GM18867 (cell line): ENCODE measurements at regions not wholly inside any gene's neighbourhood (a gene's known extent, or its start where the extent isn't known, plus 50 kb on each side); places are given as distances from the start of the nearest gene placed in this dataset.

Experiments used
- ATAC-seq: cut with Tn5 transposase; IDR thresholded peaks from one replicate; pipeline ENCODE4 v1.9.1; 2021; ENCODE audit warnings: mild to moderate bottlenecking, moderate library complexity; ENCODE audit not compliant: unreplicated experiment

GRCh38 chr10:128520211-128520815 is 394.1 kb upstream of the MKI67 start:
- ATAC-seq: no peak

DNA sequence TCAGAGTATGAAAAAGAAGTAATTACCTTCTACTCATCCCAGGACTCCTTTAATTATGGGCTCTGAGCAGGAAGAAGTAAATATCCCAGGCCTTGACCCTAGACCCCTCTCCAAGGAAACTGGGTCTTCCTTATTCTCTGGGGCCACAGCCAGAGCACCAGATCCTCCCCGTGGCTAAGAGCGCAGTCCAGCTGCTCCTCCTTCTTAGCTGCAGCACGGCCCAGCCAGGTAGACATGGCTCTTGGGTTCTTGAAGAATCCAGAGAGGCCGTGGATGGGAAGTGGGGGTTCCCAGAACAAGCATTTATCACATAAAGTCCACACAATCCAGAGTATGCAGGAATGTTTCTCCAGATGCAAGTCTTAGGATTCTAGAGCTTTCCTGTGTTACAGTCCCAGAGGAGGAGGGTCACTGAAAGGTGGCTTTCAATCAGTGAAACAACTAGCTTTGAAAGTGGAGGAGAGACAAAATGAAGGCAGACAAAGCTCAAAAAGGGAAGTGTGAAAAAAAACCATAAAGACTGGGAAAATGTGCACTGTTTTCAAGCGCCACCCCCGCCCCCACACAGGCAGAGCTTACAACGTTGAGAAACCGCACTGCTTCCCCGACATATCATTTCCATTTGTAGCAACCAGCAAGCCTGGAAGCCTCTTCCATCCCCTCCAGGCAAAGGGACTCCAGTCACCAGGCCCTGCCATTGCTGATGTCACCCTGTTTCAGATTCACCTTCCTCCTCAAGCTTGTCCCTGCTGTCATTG is 396.5 kb upstream of the MKI67 start:
- ATAC-seq: no peak

GRCh38 chr10:128525444-128525843 is 399.2 kb upstream of the MKI67 start:
- ATAC-seq: no peak

DNA sequence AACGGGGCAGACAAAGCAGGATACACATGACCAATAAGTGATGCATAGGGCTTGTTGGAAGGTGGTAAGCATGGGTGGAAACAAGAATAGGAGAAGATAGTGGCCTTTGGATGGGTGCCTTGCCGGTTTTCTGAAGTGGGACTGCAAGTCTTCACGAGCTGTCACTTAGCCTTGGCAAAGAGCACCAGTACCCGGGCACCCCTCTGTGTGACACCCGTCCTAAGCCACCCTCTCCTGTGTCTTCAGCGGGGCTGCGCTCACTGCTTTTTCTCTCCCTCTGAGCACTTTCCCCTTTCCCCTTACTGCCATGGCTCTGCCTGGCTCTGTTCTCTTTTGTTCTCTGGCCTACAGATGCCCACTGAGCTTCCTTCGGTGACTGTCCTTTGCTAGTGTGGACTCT is 399.7 kb upstream of the MKI67 start:
- no peak for ATAC-seq

DNA sequence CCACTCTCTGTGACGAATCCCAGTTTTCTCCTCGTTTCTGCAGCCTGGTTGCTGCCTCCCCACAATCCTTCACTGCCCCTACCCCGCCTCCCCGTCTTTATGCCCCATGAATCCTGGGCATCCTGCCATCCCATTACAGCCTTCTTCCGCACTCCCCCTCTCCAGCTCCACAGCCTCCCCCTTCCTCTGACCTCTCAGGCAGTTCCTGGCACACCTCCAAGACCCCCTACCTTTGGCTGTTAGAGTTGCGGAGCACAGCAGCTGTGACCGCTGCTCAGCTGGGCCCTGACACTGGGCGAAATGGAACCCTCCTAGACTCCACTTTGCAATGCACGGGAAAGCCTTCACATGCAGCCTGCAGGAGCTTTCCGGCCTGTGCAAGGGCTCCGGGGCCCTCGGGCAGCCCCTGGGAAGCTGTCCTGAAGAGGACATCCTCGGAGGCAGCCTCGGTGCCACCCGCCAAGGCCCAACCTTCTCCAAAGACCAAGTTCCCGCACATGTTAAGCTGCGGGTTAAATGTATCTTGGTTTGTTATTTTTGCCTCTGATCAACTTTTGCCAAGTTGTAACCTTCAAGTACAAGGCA is 400.7 kb upstream of the MKI67 start:
- no peak for ATAC-seq

- no peak for ATAC-seq
These were observed 401.5 kb upstream of the MKI67 start for GRCh38 chr10:128527711-128528110.

DNA sequence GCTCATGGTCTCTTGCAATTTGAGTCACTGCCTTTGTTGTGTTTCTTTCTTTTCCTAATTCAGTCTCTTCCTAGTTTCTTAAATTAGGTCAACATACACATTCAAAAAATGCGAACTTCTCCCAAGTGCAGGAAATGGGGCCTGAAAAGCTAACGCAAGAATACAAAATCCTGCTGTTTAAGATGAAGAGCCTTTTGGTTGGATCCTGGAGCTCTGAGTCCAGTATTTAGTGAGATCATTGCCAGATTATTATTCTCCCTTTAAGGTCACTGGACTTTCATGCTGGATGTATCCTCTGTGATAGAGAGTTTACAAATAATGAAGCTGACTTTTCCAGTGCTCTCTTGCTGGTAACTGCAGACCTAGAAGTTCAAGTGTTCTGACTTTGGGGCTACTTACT is 401.9 kb upstream of the MKI67 start:
- ATAC-seq: no peak

DNA sequence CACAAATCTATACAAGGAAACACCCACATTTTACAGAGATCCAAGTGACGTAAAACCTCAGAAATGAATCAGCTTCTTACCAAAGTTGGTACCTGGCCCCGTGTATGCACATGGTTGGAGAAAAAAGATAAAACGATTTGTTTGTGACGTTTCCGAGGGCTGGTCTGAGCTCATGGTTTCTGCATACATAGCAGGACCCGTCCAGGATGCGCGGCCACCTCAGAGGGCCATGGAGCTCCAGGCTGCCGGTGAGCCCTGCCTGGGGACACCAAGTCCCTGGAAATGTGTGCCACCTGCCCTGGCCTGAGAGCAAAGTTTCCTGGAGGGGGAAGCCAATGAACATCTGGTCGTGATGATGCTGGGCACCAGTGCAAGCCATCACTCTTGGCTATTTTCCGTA is 402.6 kb upstream of the MKI67 start:
- ATAC-seq: no peak

DNA sequence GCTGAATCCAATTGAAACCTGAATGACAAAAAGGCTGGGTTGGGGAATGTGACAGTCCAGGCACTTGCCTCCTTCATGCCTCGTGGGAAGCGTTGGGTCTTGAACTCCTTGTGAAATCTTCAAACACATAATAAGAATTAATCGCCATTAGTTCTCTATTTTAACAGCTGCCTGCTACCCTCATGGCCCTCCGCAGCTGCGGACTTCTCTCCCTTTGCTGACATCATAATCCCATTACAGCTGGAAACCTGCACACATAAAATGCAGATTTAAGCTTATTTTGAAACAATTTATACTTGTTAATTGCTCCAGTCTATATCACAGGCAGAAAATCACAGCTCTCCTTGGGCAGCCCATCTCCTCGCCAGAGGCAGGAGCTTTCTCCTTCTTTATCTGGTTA is 403.0 kb upstream of the MKI67 start:
- ATAC-seq: no peak

- no peak for ATAC-seq
These were observed 404.1 kb upstream of the MKI67 start for GRCh38 chr10:128530301-128530700.

DNA sequence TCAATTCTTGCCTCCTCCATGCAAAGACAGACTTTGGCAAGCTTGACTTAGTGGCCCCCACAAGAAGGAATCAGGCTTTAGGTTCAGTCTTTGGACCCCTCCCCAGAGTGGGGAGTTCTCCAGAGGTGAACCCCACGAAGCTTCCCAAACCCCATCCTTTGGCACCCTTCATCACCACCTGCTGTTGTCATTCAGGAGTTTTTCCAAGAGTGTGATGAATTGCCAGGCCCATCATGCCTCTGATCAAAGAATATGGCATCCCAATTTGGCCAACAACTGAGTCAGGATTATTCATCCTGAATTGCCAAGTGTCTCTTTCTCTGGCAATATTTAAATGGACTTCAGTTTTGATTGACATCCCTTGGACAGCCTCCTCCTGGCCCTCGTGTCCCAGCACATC is 404.7 kb upstream of the MKI67 start:
- no peak for ATAC-seq

DNA sequence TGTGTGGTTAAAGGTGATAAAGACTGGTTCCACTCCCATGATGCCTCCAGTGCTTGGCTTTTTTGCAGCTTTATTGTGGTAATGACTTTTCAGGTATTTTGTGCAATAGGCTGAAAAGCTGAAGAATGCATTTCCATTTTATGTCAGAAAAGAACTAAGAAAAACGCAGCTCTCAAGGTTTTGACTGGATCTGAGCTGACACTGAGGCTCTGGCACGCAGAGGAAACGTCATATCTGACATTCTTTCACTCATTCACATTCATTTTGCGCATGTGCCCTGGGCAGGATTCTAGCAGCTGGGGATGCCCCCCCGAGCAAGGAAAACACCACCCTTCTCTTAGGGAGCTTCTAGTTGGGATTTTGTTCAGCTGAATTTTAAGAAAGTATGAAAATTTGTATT is 408.5 kb upstream of the MKI67 start:
- ATAC-seq: no peak

GRCh38 chr10:128536259-128536658 is 410.0 kb upstream of the MKI67 start:
- no peak for ATAC-seq

GRCh38 chr10:128537834-128538330 is 411.7 kb upstream of the MKI67 start:
- ATAC-seq: no peak

GRCh38 chr10:128538671-128539070 is 412.4 kb upstream of the MKI67 start:
- no peak for ATAC-seq

GRCh38 chr10:128539510-128540127 is 413.4 kb upstream of the MKI67 start:
- ATAC-seq: no peak

DNA sequence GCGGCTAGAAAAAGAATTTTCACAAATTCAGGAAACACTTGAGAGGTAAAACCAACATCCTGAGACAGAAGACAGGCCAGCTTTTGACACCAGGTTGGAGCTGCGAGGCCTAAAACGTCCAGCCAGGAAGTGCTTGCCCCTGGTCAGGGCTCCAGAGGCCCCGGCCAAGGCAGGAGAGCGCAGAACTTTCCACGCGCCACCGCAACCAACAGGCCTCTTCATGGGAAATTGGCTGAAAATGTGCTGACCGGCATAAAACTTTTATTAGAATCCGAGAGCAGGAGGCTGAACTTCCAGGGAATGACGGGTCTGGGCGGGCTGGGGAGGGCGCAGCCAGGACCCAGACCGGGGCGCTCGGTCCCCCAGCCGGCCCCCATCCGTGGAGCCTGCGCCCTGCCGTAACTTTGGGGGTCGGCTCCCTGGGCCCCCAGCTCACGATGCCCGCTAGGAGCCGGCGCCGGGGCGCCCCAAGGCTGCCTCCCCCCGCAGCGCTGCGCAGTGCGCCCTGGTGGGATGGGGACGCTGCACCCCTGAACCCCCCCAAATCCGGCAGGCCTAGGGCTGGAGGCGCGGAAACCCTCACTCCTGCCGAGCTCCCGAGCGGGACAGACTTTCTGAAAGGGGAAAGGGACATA is 414.0 kb upstream of the MKI67 start:
- no peak for ATAC-seq

- no peak for ATAC-seq
These were observed 414.8 kb upstream of the MKI67 start for GRCh38 chr10:128540781-128541761.

- ATAC-seq: no peak
These were observed 415.8 kb upstream of the MKI67 start for GRCh38 chr10:128541926-128542475.

DNA sequence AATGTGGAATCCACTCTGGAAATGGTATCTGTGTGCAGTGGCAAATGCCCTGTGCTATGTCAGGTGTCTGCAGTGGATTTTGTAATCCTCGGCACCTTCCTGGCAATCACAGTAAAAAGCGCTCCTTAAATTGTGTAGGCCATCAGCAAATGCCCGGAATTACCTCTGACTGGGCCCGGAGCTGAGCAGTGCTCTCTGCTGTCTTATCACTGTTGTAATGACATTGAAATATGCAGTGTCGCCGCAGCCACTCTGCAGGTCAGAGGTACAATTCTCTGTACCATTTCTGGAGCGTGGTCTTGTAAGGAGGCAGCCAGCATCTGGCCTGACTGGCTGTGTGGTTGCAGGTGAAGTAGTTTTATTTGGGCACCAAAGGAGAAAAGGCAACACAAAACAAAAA is 416.4 kb upstream of the MKI67 start:
- ATAC-seq: no peak
